ENCODE measurements at regions not wholly inside any gene's neighbourhood (a gene's known extent, or its start where the extent isn't known, plus 50 kb on each side); places are given as distances from the start of the nearest gene placed in this dataset.

GRCh38 chr5:29990681-29991080 is 1202.8 kb upstream of the CDH6 start:
- H3K36me3 ChIP-seq (ENCODE audit: control insufficient read depth, insufficient read depth, low read length): no peaks in the 10 kb centered on the region
- no peak overlapping the region for H3K4me3 ChIP-seq (replicated peaks in 1 of 4; ENCODE audit: control extremely low read depth in 1 of 4, insufficient read depth in 1 of 4, low read depth in 3 of 4, low read length in 4 of 4)
- H3K9me3 ChIP-seq (ENCODE audit: control insufficient read depth, insufficient read depth, low read depth, low read length): no peaks in the 10 kb centered on the region
- no peak overlapping the region for H3K27ac ChIP-seq (ENCODE audit: insufficient read depth, low read length)
- H3K27me3 ChIP-seq (ENCODE audit: control insufficient read depth, insufficient read depth, low read length): no peaks in the 10 kb centered on the region
- H3K9ac ChIP-seq (ENCODE audit: insufficient read depth, low read length): no peak overlapping the region
- TF ChIP-seq, protein P1, sequence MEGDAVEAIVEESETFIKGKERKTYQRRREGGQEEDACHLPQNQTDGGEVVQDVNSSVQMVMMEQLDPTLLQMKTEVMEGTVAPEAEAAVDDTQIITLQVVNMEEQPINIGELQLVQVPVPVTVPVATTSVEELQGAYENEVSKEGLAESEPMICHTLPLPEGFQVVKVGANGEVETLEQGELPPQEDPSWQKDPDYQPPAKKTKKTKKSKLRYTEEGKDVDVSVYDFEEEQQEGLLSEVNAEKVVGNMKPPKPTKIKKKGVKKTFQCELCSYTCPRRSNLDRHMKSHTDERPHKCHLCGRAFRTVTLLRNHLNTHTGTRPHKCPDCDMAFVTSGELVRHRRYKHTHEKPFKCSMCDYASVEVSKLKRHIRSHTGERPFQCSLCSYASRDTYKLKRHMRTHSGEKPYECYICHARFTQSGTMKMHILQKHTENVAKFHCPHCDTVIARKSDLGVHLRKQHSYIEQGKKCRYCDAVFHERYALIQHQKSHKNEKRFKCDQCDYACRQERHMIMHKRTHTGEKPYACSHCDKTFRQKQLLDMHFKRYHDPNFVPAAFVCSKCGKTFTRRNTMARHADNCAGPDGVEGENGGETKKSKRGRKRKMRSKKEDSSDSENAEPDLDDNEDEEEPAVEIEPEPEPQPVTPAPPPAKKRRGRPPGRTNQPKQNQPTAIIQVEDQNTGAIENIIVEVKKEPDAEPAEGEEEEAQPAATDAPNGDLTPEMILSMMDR (conservative IDR thresholded peaks at IDR 0.05 in 1 of 2, IDR thresholded peaks at IDR 0.05 in 1 of 2; ENCODE audit: low read depth in 1 of 2, low read length in 2 of 2): no peak
- TF ChIP-seq EZH2 (IDR thresholded peaks at IDR 0.05; ENCODE audit: low read length, missing control alignments): no peak
- no peaks in the 10 kb centered on the region for H4K20me1 ChIP-seq (ENCODE audit: control insufficient read depth, extremely low read depth, insufficient read depth, low read length)
- DNase-seq (ENCODE audit: low read depth in 2 of 2): no peak
- no peaks in the 10 kb centered on the region for H3K79me2 ChIP-seq (ENCODE audit: control insufficient read depth, insufficient read depth, low read length)
- H3K4me2 ChIP-seq (ENCODE audit: extremely low read depth, insufficient read depth, low read length): no peak overlapping the region
- H2AFZ ChIP-seq (ENCODE audit: low read length): no peak overlapping the region
- H3K4me1 ChIP-seq (ENCODE audit: control insufficient read depth, extremely low read depth, insufficient read depth, low read length): no peaks in the 10 kb centered on the region

DNA sequence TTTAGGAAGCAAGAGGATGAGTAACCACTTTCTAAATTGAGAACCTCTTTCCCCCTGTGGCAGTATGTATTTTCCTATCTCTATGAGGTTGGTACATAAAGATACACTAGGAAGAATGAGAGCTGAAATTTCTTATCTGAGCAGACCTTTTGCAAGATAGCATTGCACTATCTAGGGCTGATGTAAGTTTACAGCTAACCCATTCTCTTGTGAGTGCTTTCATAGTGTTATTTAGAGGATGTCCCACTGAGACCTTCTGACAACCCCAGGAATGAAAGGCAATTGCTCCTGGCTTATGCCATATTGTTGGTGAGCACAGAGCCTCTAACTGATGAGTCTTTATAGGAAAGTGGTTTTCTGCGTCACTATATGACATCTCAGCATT is 1209.3 kb upstream of the CDH6 start:
- Histone ChIP-seq H3K9me3 (ENCODE audit: control insufficient read depth, insufficient read depth, low read depth, low read length) (no peaks in the 10 kb centered on the region), H2AFZ (ENCODE audit: low read length) (no peak overlapping the region), H3K36me3 (ENCODE audit: control insufficient read depth, insufficient read depth, low read length) (no peaks in the 10 kb centered on the region), H4K20me1 (ENCODE audit: control insufficient read depth, extremely low read depth, insufficient read depth, low read length) (no peaks in the 10 kb centered on the region), H3K4me3 (replicated peaks in 1 of 4; ENCODE audit: control extremely low read depth in 1 of 4, insufficient read depth in 1 of 4, low read depth in 3 of 4, low read length in 4 of 4) (no peak overlapping the region), H3K27ac (ENCODE audit: insufficient read depth, low read length) (no peak overlapping the region), H3K9ac (ENCODE audit: insufficient read depth, low read length) (no peak overlapping the region), H3K27me3 (ENCODE audit: control insufficient read depth, insufficient read depth, low read length) (no peaks in the 10 kb centered on the region), H3K4me2 (ENCODE audit: extremely low read depth, insufficient read depth, low read length) (no peak overlapping the region), H3K79me2 (ENCODE audit: control insufficient read depth, insufficient read depth, low read length) (no peaks in the 10 kb centered on the region), H3K4me1 (ENCODE audit: control insufficient read depth, extremely low read depth, insufficient read depth, low read length) (no peaks in the 10 kb centered on the region)
- no peak for DNase-seq (ENCODE audit: low read depth in 2 of 2)
- TF ChIP-seq EZH2 (IDR thresholded peaks at IDR 0.05; ENCODE audit: low read length, missing control alignments): no peak
- TF ChIP-seq, protein P1 (conservative IDR thresholded peaks at IDR 0.05 in 1 of 2, IDR thresholded peaks at IDR 0.05 in 1 of 2; ENCODE audit: low read depth in 1 of 2, low read length in 2 of 2): no peak

DNA sequence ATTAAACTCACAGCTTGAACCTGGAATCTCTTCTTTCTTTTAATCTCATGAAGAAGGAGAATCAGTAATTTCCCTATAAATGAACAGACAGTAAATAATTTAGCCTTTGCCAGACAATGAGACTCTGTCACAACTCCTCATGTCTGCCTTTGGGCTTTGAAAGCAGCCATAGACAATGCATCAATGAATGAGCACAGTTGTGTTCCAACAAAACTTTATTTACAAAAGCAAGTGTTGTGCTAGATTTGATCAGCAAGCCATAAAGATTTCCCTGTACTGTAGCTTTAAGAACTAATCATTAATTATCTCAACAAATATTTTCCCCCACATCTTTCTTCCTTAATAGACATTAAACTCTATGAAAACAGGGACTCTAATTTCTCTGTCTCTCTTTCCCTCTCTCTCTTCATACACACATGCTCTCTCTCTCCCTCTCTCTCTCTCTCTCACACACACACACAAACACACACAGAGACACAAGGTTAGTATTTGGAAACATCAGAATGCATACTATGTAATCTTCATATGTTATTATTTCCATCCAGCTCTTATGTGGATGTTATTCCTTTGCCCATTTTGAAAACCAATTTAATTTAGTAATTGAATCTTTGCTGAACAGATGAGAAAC is 1209.8 kb upstream of the CDH6 start:
- TF ChIP-seq, protein P1 (conservative IDR thresholded peaks at IDR 0.05 in 1 of 2, IDR thresholded peaks at IDR 0.05 in 1 of 2; ENCODE audit: low read depth in 1 of 2, low read length in 2 of 2): no peak
- TF ChIP-seq EZH2 (IDR thresholded peaks at IDR 0.05; ENCODE audit: low read length, missing control alignments): no peak
- Histone ChIP-seq H3K27ac (ENCODE audit: insufficient read depth, low read length) (no peak overlapping the region), H3K36me3 (ENCODE audit: control insufficient read depth, insufficient read depth, low read length) (no peaks in the 10 kb centered on the region), H3K4me3 (replicated peaks in 1 of 4; ENCODE audit: control extremely low read depth in 1 of 4, insufficient read depth in 1 of 4, low read depth in 3 of 4, low read length in 4 of 4) (no peak overlapping the region), H3K4me1 (ENCODE audit: control insufficient read depth, extremely low read depth, insufficient read depth, low read length) (no peaks in the 10 kb centered on the region), H3K27me3 (ENCODE audit: control insufficient read depth, insufficient read depth, low read length) (no peaks in the 10 kb centered on the region), H3K4me2 (ENCODE audit: extremely low read depth, insufficient read depth, low read length) (no peak overlapping the region), H3K79me2 (ENCODE audit: control insufficient read depth, insufficient read depth, low read length) (no peaks in the 10 kb centered on the region), H2AFZ (ENCODE audit: low read length) (no peak overlapping the region), H3K9ac (ENCODE audit: insufficient read depth, low read length) (no peak overlapping the region), H3K9me3 (ENCODE audit: control insufficient read depth, insufficient read depth, low read depth, low read length) (no peaks in the 10 kb centered on the region), H4K20me1 (ENCODE audit: control insufficient read depth, extremely low read depth, insufficient read depth, low read length) (no peaks in the 10 kb centered on the region)
- DNase-seq (ENCODE audit: low read depth in 2 of 2): no peak

All from fibroblast of lung (primary cell).